H1 (cell line): ENCODE measurements at regions not wholly inside any gene's neighbourhood (a gene's known extent, or its start where the extent isn't known, plus 50 kb on each side); places are given as distances from the start of the nearest gene placed in this dataset.

ENCODE experiments used
- CTCF ChIA-PET: fragments of 300-600 bp; sonication (Branson Sonifier 250); formaldehyde crosslinking; loops from one replicate; lab custom pipeline; 2021; ENCODE audit not compliant: partially characterized antibody; lab: Charles Lee
- POLR2A ChIA-PET: fragments of 300-600 bp; sonication (Branson Sonifier 250); formaldehyde crosslinking; loops from one replicate; lab custom pipeline; 2021; ENCODE audit warnings: inconsistent platforms; ENCODE audit not compliant: partially characterized antibody; lab: Charles Lee
- DNase-seq, 2 experiments: peaks; one replicate each; pipeline versions ENCODE4 v3.0.0 to v3.0.0-alpha.2; 2010 to 2022; ENCODE audit warnings: low spot score in 2 of 2, low read depth in 1 of 2, mixed read lengths in 1 of 2
- FAIRE-seq: peaks from 2 replicates; lab custom pipeline; 2011; peaks lifted over from hg19 to GRCh38; lab: Jason Lieb, UNC
- H2AFZ ChIP-seq: 2 replicates; pipeline ENCODE4 v1.8.1; 2012; ENCODE audit warnings: low read length, inconsistent platforms
- H2AK5ac ChIP-seq: 2 replicates; pipeline ENCODE4 v1.6.1; 2013; ENCODE audit warnings: low read depth, low read length
- H2BK120ac ChIP-seq: replicated peaks from 2 replicates; pipeline ENCODE3; 2013; ENCODE audit warnings: low read depth, low read length, inconsistent platforms
- H2BK12ac ChIP-seq: 2 replicates; pipeline ENCODE4 v1.6.1; 2013; ENCODE audit warnings: low read depth, low read length
- H2BK15ac ChIP-seq: 2 replicates; pipeline ENCODE4 v1.6.1; 2013; ENCODE audit warnings: low read length
- H2BK20ac ChIP-seq: 2 replicates; pipeline ENCODE4 v1.6.1; 2013; ENCODE audit warnings: low read length
- H2BK5ac ChIP-seq: 2 replicates; pipeline ENCODE4 v1.6.1; 2013; ENCODE audit warnings: low read depth, low read length
- H3K14ac ChIP-seq: 2 replicates; pipeline ENCODE4 v1.6.1; 2013; ENCODE audit warnings: inconsistent platforms; ENCODE audit not compliant: insufficient read length
- H3K18ac ChIP-seq: 2 replicates; pipeline ENCODE4 v1.6.1; 2013; ENCODE audit warnings: low read length; ENCODE audit errors: extremely low read depth
- H3K23ac ChIP-seq: 2 replicates; pipeline ENCODE4 v1.6.1; 2013; ENCODE audit warnings: inconsistent platforms; ENCODE audit not compliant: insufficient read length
- H3K23me2 ChIP-seq: 2 replicates; pipeline ENCODE4 v1.6.1; 2013; ENCODE audit warnings: low read depth, low read length
- H3K27ac ChIP-seq: 2 replicates; pipeline ENCODE4 v1.6.1; 2011; ENCODE audit warnings: low read depth, low read length, inconsistent platforms
- H3K27me3 ChIP-seq, 4 experiments: replicated peaks in 1 of 4; 1 replicate in 1 of 4; 2 replicates in 3 of 4; pipeline versions ENCODE4 v1.6.1 to v1.8.1; 2011 to 2013; ENCODE audit warnings: low read length in 3 of 4, mild to moderate bottlenecking in 3 of 4, inconsistent platforms in 2 of 4, mixed read lengths in 2 of 4, moderate library complexity in 1 of 4; ENCODE audit not compliant: control insufficient read depth in 3 of 4, insufficient read depth in 3 of 4; ENCODE audit errors: extremely low read depth in 1 of 4
- H3K36me3 ChIP-seq, 4 experiments: 2 replicates each; pipeline versions ENCODE4 v1.6.1 to v1.8.1; 2011 to 2013; ENCODE audit warnings: mild to moderate bottlenecking in 4 of 4, low read length in 3 of 4, moderate library complexity in 2 of 4, control low read depth in 1 of 4, inconsistent platforms in 1 of 4; ENCODE audit not compliant: insufficient read depth in 4 of 4, control insufficient read depth in 2 of 4
- H3K4ac ChIP-seq: replicated peaks from 2 replicates; pipeline ENCODE3; 2013; ENCODE audit warnings: low read length, low read depth, mixed read lengths, inconsistent platforms; ENCODE audit not compliant: insufficient read length
- H3K4me1 ChIP-seq, 4 experiments: replicated peaks in 1 of 4; 1 replicate in 1 of 4; 2 replicates in 3 of 4; pipeline versions ENCODE4 v1.6.1 to v1.8.1; 2011 to 2013; ENCODE audit warnings: low read length in 3 of 4, inconsistent platforms in 2 of 4, mixed read lengths in 1 of 4; ENCODE audit not compliant: insufficient read depth in 4 of 4, control insufficient read depth in 3 of 4
- H3K4me2 ChIP-seq, 2 experiments: 2 replicates each; pipeline versions ENCODE4 v1.6.1 to v1.8.1; 2011 to 2013; ENCODE audit warnings: low read depth in 2 of 2, low read length in 2 of 2, control low read depth in 1 of 2, inconsistent platforms in 1 of 2, mild to moderate bottlenecking in 1 of 2; ENCODE audit not compliant: insufficient read depth in 1 of 2
- H3K4me3 ChIP-seq, 4 experiments: fragments of 200-600, 300-600 bp in 1 of 4; sonication (generic), shearing (Covaris generic), sonication (Bioruptor Twin) in 1 of 4; 2 replicates each; pipeline versions ENCODE4 v1.5.1 to v1.8.1; 2011 to 2016; ENCODE audit warnings: low read length in 4 of 4, low read depth in 3 of 4, control low read depth in 2 of 4, inconsistent platforms in 2 of 4, mild to moderate bottlenecking in 2 of 4, mixed read lengths in 1 of 4, moderate library complexity in 1 of 4; ENCODE audit not compliant: insufficient read depth in 2 of 4; ENCODE audit errors: extremely low read depth in 1 of 4
- H3K56ac ChIP-seq: replicated peaks from 2 replicates; pipeline ENCODE3; 2013; ENCODE audit warnings: low read depth, mild to moderate bottlenecking, mixed read lengths, low read length, inconsistent platforms; ENCODE audit not compliant: insufficient read length
- H3K79me1 ChIP-seq: 2 replicates; pipeline ENCODE4 v1.6.1; 2013; ENCODE audit warnings: low read depth, low read length, control low read depth
- H3K79me2 ChIP-seq, 2 experiments: 2 replicates each; pipeline versions ENCODE4 v1.6.1 to v1.8.1; 2012 to 2013; ENCODE audit warnings: low read length in 2 of 2, mild to moderate bottlenecking in 2 of 2, inconsistent platforms in 1 of 2; ENCODE audit not compliant: insufficient read depth in 2 of 2, control insufficient read depth in 1 of 2
- H3K9ac ChIP-seq, 4 experiments: replicated peaks in 1 of 4; 1 replicate in 1 of 4; 2 replicates in 3 of 4; pipeline versions ENCODE4 v1.6.1 to v1.8.1; 2011 to 2013; ENCODE audit warnings: low read depth in 3 of 4, low read length in 3 of 4, control low read depth in 2 of 4, mild to moderate bottlenecking in 2 of 4, moderate library complexity in 2 of 4, inconsistent platforms in 1 of 4; ENCODE audit errors: extremely low read depth in 1 of 4
- H3K9me3 ChIP-seq, 2 experiments: 2 replicates each; pipeline versions ENCODE4 v1.6.1 to v1.8.1; 2012 to 2013; ENCODE audit warnings: mild to moderate bottlenecking in 2 of 2, moderate library complexity in 2 of 2, control low read depth in 1 of 2, inconsistent platforms in 1 of 2, low read depth in 1 of 2, low read length in 1 of 2, mixed read lengths in 1 of 2; ENCODE audit not compliant: insufficient read depth in 2 of 2
- H4K20me1 ChIP-seq, 2 experiments: replicated peaks in 1 of 2; 2 replicates each; pipeline versions ENCODE3 to v1.8.1; 2011 to 2013; ENCODE audit warnings: inconsistent platforms in 2 of 2, low read length in 2 of 2, mild to moderate bottlenecking in 1 of 2; ENCODE audit not compliant: insufficient read depth in 2 of 2, control insufficient read depth in 1 of 2
- H4K5ac ChIP-seq: 2 replicates; pipeline ENCODE4 v1.6.1; 2013; ENCODE audit warnings: low read length, low read depth, mixed read lengths, inconsistent platforms; ENCODE audit not compliant: insufficient read length
- H4K8ac ChIP-seq: 2 replicates; pipeline ENCODE4 v1.8.0; 2013; ENCODE audit warnings: mild to moderate bottlenecking, moderate library complexity, low read length, inconsistent platforms; ENCODE audit not compliant: insufficient read depth; ENCODE audit errors: extremely low read depth
- H4K91ac ChIP-seq: replicated peaks from 2 replicates; pipeline ENCODE3; 2013; ENCODE audit warnings: low read length, mixed read lengths, inconsistent platforms; ENCODE audit not compliant: insufficient read length
- BACH1 ChIP-seq: IDR thresholded peaks from 2 replicates; pipeline ENCODE4 v1.6.1; 2012; ENCODE audit warnings: low read length, improper control_type of control experiment
- EGR1 ChIP-seq: IDR thresholded peaks from 2 replicates; pipeline ENCODE4 v1.6.1; 2011; ENCODE audit warnings: low read depth, low read length, borderline replicate concordance
- EZH2 ChIP-seq: fragments of 200-600 bp; sonication (generic); IDR thresholded peaks from 2 replicates; pipeline ENCODE4 v1.7.1; 2012; ENCODE audit warnings: low read depth, mild to moderate bottlenecking, moderate library complexity, low read length, inconsistent platforms; ENCODE audit not compliant: severe bottlenecking
- FOSL1 ChIP-seq: IDR thresholded peaks from 2 replicates; pipeline ENCODE4 v1.6.1; 2011; ENCODE audit warnings: mild to moderate bottlenecking, low read depth, low read length, moderate library complexity; ENCODE audit not compliant: insufficient read depth
- GTF2F1 ChIP-seq: IDR thresholded peaks from 2 replicates; pipeline ENCODE4 v1.6.1; 2012; ENCODE audit warnings: low read depth, low read length, improper control_type of control experiment, borderline replicate concordance
- KDM1A ChIP-seq: fragments of 200-600, 300-600 bp; sonication (generic); IDR thresholded peaks from 2 replicates; pipeline ENCODE4 v1.7.1; 2016; ENCODE audit warnings: mild to moderate bottlenecking, low read length, borderline replicate concordance
- MAFK ChIP-seq: IDR thresholded peaks from 2 replicates; pipeline ENCODE4 v1.6.1; 2012; ENCODE audit warnings: low read depth, mild to moderate bottlenecking, improper control_type of control experiment, low read length
- POLR2AphosphoS5 ChIP-seq: IDR thresholded peaks from 2 replicates; pipeline ENCODE4 v1.6.1; 2011; ENCODE audit warnings: low read depth, low read length
- TAF1 ChIP-seq: IDR thresholded peaks from 2 replicates; pipeline ENCODE4 v1.6.1; 2011; ENCODE audit warnings: mild to moderate bottlenecking, low read depth, low read length
- TCF12 ChIP-seq: IDR thresholded peaks from 2 replicates; pipeline ENCODE4 v1.6.1; 2011; ENCODE audit warnings: low read depth, mild to moderate bottlenecking, low read length
- TEAD4 ChIP-seq: IDR thresholded peaks from 2 replicates; pipeline ENCODE4 v1.6.1; 2012; ENCODE audit warnings: low read depth, low read length, inconsistent platforms, mixed read lengths
- WGBS, 2 experiments: shearing (Covaris generic) in 1 of 2; methylation state at CpG; one replicate each; pipeline versions ENCODE4 v1.1.6 to v1.1.7; 2013 to 2015; ENCODE audit warnings: low lambda C conversion rate in 2 of 2, mixed read lengths in 2 of 2, inconsistent platforms in 1 of 2, low coverage in 1 of 2, missing lambda C conversion rate in 1 of 2; ENCODE audit not compliant: insufficient replicate concordance in 2 of 2, insufficient coverage in 1 of 2, insufficient read length in 1 of 2; ENCODE audit errors: extremely low coverage in 1 of 2, missing lambda C conversion rate in 1 of 2; 5-methylcytosine and 5-hydroxymethylcytosine counted together

DNA sequence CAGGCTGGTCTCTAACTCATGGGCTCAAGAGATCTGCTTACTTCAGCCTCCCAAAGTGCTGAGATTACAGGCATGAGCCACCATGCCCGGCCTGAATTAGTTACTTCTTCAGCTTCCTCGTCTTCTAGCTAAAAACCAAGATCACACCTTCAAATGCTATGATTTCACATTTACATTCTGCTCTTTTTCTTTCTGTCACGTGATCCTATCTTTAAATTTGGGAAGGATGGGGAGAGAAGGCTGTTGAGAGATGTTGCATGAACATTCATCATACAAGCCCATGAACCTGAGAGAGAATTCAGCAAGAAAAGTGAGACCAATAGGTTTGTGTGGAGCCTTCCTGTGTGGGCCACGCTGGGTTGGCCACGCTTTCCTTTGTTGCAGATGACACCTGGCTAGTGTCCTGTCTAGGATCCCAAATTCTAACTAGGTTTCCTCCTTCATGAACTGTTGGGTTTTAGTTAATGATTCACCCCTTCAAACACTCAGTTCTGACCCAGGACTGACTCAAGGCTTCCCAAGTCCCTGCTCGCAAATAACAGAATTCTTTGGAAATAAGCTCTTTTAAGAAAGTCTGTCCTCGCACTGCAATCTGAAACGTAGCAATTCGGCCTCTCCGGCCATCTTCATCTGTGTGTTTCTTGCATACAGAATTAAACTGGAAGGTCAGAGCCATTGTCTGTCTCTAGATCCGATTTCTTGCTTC lies 57.3 kb upstream of the CREB1 start:
- POLR2A ChIA-PET, result interaction anchor here (1.0 to 1.1 kb wide), 2 partner anchors 305 to 677 kb away, joined by 3 read pairs; no protein-coding TSS in a partner anchor

More for the DNA sequence above, 57.3 kb upstream of the CREB1 start:
- CTCF ChIA-PET, result interaction anchor here (0.6 to 3.5 kb wide), 47 partner anchors 8 to 700 kb away, joined by 3 to 56 read pairs (median 4); partner anchors contain the start of gene KLF7
- no peak overlapping the region for H3K4me3 ChIP-seq
- H3K23me2 ChIP-seq, result no peaks in the 10 kb centered on the region
- peak overlapping the region; percentile 69; the same call in 1 of the 2 replicates for H2BK12ac ChIP-seq
- 88% methylated on average over 11 of the region's 11 CpGs; no CpG with 5 or more reads in 1 of the 2 experiments for WGBS, 2 experiments
- H3K79me2 ChIP-seq, result no peaks in the 10 kb centered on the region
- no peak overlapping the region for H4K8ac ChIP-seq
- peak overlapping the region; percentile 84 for H2AFZ ChIP-seq
- peak overlapping the region; percentile 17 for H3K4ac ChIP-seq
- H4K20me1 ChIP-seq, result no peaks in the 10 kb centered on the region
- H3K18ac ChIP-seq, result peak overlapping the region; percentile 9; the same call in 1 of the 2 replicates
- H2BK20ac ChIP-seq, result peak overlapping the region; percentile 55; the same call in 1 of the 2 replicates
- peak overlapping the region; percentile 0; the same call in 1 of the 2 replicates for H2BK5ac ChIP-seq
- DNase-seq (no peak), FAIRE-seq (no peak)
- H4K91ac ChIP-seq, result peak overlapping the region; percentile 50
- peak overlapping the region in 1 of 2 experiments; percentile 15; a peak in 1 of 4 replicates for H3K4me2 ChIP-seq
- H2BK120ac ChIP-seq, result peak overlapping the region; percentile 3
- no peaks in the 10 kb centered on the region for H3K36me3 ChIP-seq
- H4K5ac ChIP-seq, result no peak overlapping the region
- no peaks in the 10 kb centered on the region for H3K79me1 ChIP-seq
- no peak overlapping the region for H3K56ac ChIP-seq
- no peak overlapping the region for H3K27ac ChIP-seq
- peaks cover 4 to 12% (median 5%) of the 10 kb centered on the region in 4 experiments; a peak in 4 of 7 replicates for H3K4me1 ChIP-seq
- H3K27me3 ChIP-seq, result no peaks in the 10 kb centered on the region
- no peaks in the 10 kb centered on the region for H3K9me3 ChIP-seq
- no peak overlapping the region for H3K14ac ChIP-seq
- no peak overlapping the region for H3K9ac ChIP-seq
- no peak for TF ChIP-seq KDM1A
- no peak for TF ChIP-seq EZH2
- TF ChIP-seq TCF12, result no peak
- no peak for TF ChIP-seq BACH1
- no peak for TF ChIP-seq FOSL1
- TF ChIP-seq EGR1, result no peak
- no peak for TF ChIP-seq POLR2AphosphoS5
- no peak for TF ChIP-seq GTF2F1
- TF ChIP-seq TEAD4, result no peak
- TF ChIP-seq TAF1, result no peak
- no peak for TF ChIP-seq MAFK
- H2BK15ac ChIP-seq, result no peak overlapping the region
- H2AK5ac ChIP-seq, result no peak overlapping the region
- no peak overlapping the region for H3K23ac ChIP-seq
